HG03520 (cell line): ENCODE measurements at regions not wholly inside any gene's neighbourhood (a gene's known extent, or its start where the extent isn't known, plus 50 kb on each side); places are given as distances from the start of the nearest gene placed in this dataset.
"Not testable (repeated sequence)": the region's sequence is repeated elsewhere in the genome, so short reads cannot be mapped to it uniquely, and the experiment has no call there.

ENCODE experiments used
- ATAC-seq: cut with Tn5 transposase; IDR thresholded peaks from one replicate; pipeline ENCODE4 v1.9.1; 2021; ENCODE audit warnings: mild to moderate bottlenecking, moderate library complexity; ENCODE audit not compliant: unreplicated experiment

GRCh38 chr1:219438386-219438785, 174.5 kb downstream of the ZC3H11B start:
- no peak for ATAC-seq

- no peak for ATAC-seq
Observed at GRCh38 chr1:219434923-219435297, 178.0 kb downstream of the ZC3H11B start.

GRCh38 chr1:219434285-219434922, 178.5 kb downstream of the ZC3H11B start:
- ATAC-seq: no peak

- ATAC-seq: no peak
Observed at GRCh38 chr1:219433496-219434131, 179.3 kb downstream of the ZC3H11B start.

GRCh38 chr1:219433001-219433400, 179.9 kb downstream of the ZC3H11B start:
- no peak for ATAC-seq

DNA sequence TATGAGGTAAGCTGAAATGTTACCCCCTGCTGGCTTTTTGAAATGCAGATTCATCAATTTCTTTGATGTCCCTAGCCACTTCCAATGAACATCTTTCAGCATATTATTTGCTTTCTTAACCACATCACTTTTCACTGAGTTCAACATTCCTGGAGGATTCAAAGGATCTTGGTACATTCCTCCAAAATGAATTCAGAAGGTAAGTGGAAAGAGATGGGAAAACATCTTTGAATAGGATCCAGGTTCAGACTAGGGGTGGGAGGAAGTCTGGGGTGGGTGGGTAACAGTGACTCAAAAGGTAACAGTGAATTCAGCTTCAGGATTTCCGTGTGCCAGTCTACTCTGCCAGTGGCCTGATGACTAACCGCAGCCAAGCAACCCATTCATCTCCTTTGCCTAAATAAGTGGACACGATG, 180.7 kb downstream of the ZC3H11B start:
- no peak for ATAC-seq

- ATAC-seq: no peak
Observed at GRCh38 chr1:219430419-219430818, 182.5 kb downstream of the ZC3H11B start.

GRCh38 chr1:219428651-219429050, 184.3 kb downstream of the ZC3H11B start:
- no peak for ATAC-seq

DNA sequence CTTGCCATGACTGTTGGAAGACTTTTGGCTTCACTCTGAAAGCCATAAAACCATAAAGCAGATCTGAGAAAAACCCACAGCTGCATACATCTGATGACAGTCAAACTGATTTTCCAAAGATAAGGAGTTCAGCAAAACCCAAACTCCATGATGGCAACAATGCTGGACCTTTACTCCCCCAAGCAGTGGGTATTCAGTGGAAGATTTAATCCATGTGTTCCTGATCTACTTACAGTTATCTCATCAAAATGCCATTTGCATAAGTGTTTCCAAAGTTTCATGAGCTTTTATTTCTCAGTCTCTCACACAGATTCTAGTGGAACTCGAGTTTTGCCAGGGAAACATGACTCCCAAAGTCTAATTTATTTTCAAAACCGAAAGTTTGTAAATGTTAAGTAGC, 184.9 kb downstream of the ZC3H11B start:
- no peak for ATAC-seq

DNA sequence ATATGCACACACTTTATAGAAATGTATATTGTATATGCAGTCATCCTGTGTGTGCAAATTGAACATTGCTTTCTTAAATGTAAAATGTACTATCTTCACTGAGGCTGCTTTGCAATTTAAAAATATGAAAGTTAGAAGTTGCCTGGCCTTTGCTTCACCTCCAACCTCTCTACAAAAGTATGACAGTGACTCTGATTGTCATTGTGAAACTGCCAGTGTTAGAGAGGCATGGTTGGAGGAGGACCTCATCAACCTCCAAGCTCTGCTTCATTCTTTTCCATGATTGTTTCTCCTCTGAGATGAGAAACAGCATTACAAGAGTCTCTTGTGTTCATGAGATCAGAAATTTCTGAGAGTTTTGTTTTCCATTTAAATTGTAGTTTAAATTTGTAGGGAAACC, 185.5 kb downstream of the ZC3H11B start:
- no peak for ATAC-seq

GRCh38 chr1:219422811-219423598, 189.9 kb downstream of the ZC3H11B start:
- peak; percentile 51 for ATAC-seq

DNA sequence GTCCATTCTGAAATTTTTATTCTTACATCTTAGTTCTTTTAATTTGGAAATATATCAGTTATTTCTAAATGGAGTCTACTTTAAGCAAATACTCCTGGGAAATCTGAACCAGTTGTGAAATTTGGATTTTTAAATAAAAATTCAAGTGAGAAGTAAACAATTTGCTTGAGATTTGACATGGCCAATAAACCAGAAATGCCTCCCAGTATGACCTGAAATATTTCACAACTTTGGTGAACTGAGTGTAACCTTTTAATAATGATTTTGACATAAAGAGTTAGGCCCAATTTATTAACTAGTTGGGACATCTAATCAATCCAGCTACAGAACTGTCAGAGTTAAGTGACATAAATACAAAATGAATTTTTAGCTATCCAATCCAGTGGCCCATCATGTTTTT, 192.0 kb downstream of the ZC3H11B start:
- ATAC-seq: no peak

DNA sequence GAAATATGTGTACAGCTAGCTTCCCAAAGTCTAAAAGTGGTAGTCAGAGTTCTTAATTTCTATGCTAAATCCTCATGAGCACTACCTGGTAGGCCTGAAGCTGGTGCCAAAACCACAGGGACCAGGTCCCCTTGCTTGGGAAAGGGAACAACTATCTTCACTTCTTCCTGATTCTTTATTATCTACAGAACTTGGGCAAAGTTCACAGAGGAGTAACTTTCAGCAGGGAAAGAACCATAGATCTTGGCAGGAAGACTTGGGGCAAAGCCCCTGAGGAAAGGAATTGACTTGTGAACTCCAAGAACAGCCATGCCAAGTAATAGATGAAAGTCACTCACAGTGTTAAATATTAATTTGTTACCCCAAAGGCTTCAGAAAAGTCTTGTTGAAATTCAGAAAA, 193.0 kb downstream of the ZC3H11B start:
- no peak for ATAC-seq

GRCh38 chr1:219419065-219419464, 193.8 kb downstream of the ZC3H11B start:
- ATAC-seq: no peak

- no peak for ATAC-seq
Observed at GRCh38 chr1:219417610-219418009, 195.3 kb downstream of the ZC3H11B start.

DNA sequence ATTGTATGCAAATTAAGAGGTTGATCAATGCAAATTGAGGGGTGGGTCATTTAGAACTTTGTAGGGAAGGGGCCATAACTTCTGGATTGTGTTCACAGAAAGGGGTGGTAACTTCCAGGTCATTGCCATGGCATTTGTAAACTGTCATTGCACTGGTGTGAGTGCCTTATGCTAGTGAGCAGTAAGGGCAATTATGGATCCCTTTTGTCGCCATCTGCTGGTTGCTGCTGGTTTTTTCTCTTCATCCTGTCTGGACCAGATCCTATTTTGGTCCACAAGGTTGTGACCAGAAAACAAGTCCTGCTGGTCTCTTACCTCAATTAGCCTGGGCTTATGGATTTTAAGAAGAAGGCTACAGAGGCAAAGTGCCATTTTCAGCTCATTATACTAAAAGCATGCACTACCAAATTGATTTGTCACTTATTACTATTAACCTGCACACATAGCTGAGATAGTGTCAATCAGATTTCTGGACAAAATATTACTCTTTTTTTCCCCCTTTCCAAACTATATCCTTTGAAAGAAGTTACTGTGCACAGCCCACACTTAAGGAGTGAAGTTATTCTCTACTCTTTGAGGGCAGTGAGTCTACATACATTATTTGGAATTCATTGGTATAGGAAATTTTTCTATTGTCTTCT, 196.2 kb downstream of the ZC3H11B start:
- ATAC-seq: peak; percentile 89

GRCh38 chr1:219415915-219416314, 197.0 kb downstream of the ZC3H11B start:
- ATAC-seq: no peak

GRCh38 chr1:219415433-219415832, 197.5 kb downstream of the ZC3H11B start:
- no peak for ATAC-seq

DNA sequence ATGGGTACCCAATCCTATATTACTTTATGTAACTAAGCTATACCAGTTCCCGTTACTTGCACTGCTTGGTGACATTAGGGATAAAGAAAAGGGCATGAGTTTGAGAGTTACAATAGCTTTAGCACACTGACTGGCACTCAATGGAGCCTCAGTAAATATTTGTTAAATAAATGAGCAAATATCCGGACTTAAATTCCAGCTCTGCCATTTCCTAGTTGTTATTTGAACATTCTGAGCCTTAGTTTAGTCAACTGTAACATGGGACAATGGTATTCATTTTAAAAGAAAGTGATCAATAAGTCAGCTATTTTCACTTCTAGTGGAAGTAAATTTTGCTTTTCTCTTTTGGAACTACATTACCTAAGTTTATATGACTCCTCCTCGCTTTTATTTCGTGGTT, 198.7 kb downstream of the ZC3H11B start:
- ATAC-seq: no peak

GRCh38 chr1:219413536-219413935, 199.4 kb downstream of the ZC3H11B start:
- no peak for ATAC-seq

- no peak for ATAC-seq
Observed at GRCh38 chr1:219412772-219413171, 200.1 kb downstream of the ZC3H11B start.

GRCh38 chr1:219410721-219411120, 202.2 kb downstream of the ZC3H11B start:
- ATAC-seq: not testable (repeated sequence)
